Activated naive CD4-positive, alpha-beta T cell treated with anti-CD3 and anti-CD28 coated beads, Interleukin-2, amount 50 U/mL, for 72 hours (primary cell): ENCODE measurements at regions not wholly inside any gene's neighbourhood (a gene's known extent, or its start where the extent isn't known, plus 50 kb on each side); places are given as distances from the start of the nearest gene placed in this dataset.
A peak's percentile ranks its signal among the peaks of the same experiment; 100 is the strongest.
"Not testable (repeated sequence)": the region's sequence is repeated elsewhere in the genome, so short reads cannot be mapped to it uniquely, and the experiment has no call there.

ENCODE experiments used
- ATAC-seq, 2 donors: fragments of 150-1000 bp; cut with Tn5 transposase; 2 replicates each; pipeline ENCODE4 v1.10.0; 2021; ENCODE audit warnings: mild to moderate bottlenecking in 2 of 2, moderate library complexity in 2 of 2
- DNase-seq, 2 donors: peaks; one replicate each; pipeline ENCODE4 v3.0.0; 2021 to 2022; ENCODE audit warnings: low spot score in 2 of 2
- H3K27ac Mint-ChIP-seq, 2 donors: one replicate each; pipeline ENCODE4 v1.8.0; 2022; ENCODE audit warnings: mild to moderate bottlenecking in 2 of 2, mixed read lengths in 2 of 2
- H3K36me3 Mint-ChIP-seq, 2 donors: one replicate each; pipeline ENCODE4 v1.8.0; 2022; ENCODE audit warnings: mixed read lengths in 2 of 2
- H3K9me3 Mint-ChIP-seq, 2 donors: one replicate each; pipeline ENCODE4 v1.8.0; 2022; ENCODE audit warnings: mixed read lengths in 2 of 2

DNA sequence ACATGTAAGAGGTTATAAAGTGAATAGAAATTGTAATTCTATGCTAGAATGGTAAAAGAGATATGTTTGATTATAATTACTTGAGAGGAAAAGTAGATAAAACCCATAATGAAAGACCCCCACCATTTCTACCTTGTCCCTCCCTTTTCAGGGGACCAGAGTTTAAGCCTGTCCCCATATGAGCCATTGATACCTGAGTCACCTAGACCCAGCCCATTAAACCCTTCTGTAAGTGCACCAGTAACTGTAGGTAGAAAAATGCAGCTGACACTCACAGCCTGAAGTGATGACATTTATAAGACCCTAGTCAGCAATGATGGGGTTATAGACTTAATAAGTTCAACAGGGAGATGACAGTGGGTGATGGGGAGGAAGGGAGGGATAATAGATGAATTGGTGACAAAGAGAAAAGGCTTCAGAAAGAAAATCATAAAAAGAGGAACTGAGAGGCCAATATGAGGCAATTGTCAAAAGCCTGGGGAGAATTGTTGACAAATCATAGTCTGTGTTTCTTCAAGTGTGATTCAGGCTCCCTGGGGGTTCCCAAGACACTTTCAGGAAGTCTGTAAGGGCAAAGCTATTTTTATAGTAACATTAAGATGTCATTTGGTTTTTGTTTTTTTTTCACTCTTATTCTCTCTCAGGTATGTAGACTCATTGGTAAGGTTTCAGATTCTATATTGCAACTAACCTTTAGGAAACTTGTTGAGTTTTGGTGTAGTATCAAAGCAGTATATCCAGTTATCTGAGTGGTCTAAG, 544.2 kb downstream of the SATB2 start:
- peak in 1 of 2 donors; percentile 43 for ATAC-seq

DNA sequence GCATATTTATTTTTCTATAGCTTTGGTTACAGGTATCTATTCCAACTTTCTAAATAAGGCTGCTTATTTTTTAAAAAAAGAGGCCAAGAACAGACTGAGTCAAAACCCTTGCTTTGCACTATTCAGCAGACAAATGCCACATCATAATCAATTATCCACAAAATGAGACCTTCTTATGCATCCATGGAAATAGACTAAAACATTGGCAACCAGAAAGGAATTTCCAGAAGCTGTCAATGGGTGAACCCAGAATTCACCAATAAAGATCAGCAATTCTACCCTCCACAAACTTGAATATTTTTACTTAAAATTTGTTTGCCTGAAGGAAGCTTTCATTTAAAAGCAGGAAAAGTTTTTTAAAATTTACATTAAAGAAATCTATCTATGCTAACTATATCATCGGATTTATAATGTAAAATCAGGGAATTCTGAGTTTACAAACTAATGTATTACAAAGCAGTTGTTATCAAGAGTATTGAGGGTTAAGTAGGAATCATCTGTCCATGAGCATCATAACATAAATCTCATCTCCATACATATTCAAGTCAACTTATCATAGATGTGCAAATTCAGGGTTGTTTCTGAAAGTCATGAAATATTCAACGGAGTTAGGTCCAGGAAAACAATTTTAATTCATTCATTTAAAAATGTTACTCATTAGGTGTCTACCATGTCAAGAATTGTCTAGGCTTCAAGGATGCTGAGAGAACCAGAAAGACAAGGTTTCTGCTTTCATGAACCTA, 548.0 kb downstream of the SATB2 start:
- ATAC-seq (no peak), DNase-seq (no peak)
- H3K9me3 Mint-ChIP-seq = no peaks in the 10 kb centered on the region
- H3K27ac Mint-ChIP-seq = no peak overlapping the region
- no peaks in the 10 kb centered on the region for H3K36me3 Mint-ChIP-seq

More for the DNA sequence above, 544.2 kb downstream of the SATB2 start:
- no peak for DNase-seq
- Mint-ChIP-seq H3K9me3 (no peaks in the 10 kb centered on the region), H3K27ac (no peak overlapping the region), H3K36me3 (no peaks in the 10 kb centered on the region)

DNA sequence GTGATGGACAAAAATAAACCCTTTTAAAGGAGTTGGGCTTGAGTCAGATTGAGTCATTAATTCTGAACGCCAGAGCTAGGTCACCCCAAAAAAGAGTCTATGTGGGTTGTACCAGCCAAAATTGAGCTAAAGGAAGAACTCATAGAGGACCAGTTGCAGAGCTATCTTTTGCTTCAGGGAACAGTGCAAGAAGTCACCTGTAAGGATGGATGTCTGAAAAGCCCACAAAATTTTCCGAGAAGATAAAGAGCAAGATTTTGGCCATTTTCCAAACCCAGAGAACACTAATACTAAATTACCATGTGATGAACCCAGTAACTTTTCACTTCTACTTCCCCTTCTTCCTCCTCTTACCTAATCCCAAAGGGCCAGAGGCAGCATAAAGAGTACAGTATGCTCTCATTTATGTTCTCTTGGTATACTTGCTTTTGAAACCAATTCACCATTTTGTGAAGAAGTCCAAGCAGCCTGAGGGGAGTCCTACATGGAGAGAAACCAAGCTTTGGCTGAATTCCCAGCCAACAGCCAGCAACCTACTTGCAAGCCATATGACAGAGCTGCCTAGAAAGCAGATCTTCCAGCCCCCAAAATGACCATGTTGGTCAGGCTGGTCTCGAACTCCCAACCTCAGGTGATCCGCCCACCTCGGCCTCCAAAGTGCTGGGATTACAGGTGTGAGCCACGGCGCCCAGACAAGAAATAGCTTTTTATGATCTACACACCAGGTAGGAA, 551.7 kb downstream of the SATB2 start:
- no peaks in the 10 kb centered on the region for H3K36me3 Mint-ChIP-seq
- H3K9me3 Mint-ChIP-seq = peaks cover 0 to 3% of the 10 kb centered on the region in 2 donors
- H3K27ac Mint-ChIP-seq = no peak overlapping the region
- ATAC-seq = no peak
- no peak for DNase-seq

DNA sequence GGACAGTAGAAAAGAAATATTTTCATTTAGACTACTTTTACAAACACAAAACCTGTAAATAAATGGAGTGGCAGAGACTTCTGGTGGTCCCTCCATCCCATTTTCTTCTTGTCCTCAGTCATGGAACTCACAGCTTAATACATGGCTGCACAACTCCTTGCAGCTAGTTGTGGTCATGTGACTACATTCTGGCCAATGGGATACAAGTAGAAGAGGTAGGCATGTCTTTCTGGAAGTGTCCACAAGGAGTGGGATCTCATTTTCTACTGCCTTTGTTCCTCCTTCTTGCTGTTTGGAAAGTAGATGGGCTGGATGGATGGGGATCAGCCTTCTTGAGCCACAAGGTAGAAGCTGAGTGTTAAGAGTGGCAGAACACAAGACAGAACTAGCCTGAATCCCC, 555.8 kb downstream of the SATB2 start:
- ATAC-seq (no peak), DNase-seq (no peak)
- Mint-ChIP-seq H3K27ac (no peak overlapping the region), H3K36me3 (no peaks in the 10 kb centered on the region), H3K9me3 (peaks cover 5 to 9% of the 10 kb centered on the region in 2 donors)

DNA sequence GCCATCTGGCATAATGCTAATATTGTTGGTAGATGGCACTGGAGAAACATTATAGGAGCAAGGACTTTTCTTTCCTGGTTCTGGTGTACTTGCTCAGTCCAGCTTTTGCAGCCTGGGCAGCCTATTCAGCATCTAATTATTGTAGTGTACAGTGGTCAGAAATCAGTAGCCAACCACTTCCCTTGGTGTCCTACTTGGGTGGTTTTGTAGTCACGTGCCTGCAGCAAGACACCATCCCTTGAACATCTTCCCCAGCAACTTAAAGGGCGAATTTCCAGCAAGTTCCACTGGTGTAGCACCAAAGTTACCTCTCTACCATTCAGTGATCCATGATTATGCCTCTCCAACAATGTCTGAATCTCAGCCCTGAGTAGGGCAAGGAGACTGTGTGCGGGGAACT, 557.6 kb downstream of the SATB2 start:
- peaks cover 5 to 9% of the 10 kb centered on the region in 2 donors for H3K9me3 Mint-ChIP-seq
- H3K36me3 Mint-ChIP-seq = no peaks in the 10 kb centered on the region
- no peak overlapping the region for H3K27ac Mint-ChIP-seq
- ATAC-seq = no peak
- no peak for DNase-seq

DNA sequence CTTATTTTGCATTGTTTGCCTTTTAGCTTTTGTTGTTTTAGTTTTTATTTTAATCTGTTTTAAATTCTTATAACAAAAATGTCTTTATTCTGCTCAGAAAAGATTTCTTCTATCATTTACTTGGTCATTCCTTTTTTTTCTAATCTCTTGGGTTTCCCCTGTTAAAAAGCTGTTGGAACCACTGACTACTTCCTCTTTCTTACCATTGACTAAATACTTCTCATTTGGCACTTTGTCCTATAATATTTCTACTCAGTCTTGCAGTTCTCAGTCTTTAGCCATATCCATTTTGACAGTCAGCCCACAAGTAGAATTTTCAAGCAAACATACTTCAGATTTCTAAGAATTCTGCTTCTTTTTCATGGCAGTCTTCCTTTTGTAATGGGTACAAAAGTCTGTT, 567.2 kb downstream of the SATB2 start:
- DNase-seq = no peak
- ATAC-seq = no peak
- Mint-ChIP-seq H3K36me3 (no peaks in the 10 kb centered on the region), H3K27ac (no peak overlapping the region), H3K9me3 (peaks cover 8 to 10% of the 10 kb centered on the region in 2 donors)

DNA sequence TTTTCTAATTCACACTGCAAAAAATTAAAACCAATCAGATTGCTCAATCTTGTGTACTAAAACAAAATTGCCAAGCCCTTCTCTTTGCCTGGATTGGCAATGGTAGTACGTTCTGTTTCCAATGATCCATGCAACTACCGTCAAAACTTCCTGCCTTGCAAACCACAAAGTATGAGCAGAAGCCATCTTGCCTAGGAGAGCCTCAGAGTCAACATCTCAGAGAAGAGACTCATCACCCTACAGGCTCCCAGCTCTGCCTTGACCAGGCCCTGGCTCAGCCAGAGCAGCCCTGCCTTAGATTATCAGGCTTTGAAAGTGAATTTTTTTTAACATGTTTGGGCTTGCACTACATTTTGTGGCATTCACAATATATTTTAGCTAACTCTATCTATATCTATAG, 574.1 kb downstream of the SATB2 start:
- ATAC-seq = no peak
- no peak for DNase-seq
- Mint-ChIP-seq H3K9me3 (no peaks in the 10 kb centered on the region), H3K27ac (no peak overlapping the region), H3K36me3 (no peaks in the 10 kb centered on the region)

DNA sequence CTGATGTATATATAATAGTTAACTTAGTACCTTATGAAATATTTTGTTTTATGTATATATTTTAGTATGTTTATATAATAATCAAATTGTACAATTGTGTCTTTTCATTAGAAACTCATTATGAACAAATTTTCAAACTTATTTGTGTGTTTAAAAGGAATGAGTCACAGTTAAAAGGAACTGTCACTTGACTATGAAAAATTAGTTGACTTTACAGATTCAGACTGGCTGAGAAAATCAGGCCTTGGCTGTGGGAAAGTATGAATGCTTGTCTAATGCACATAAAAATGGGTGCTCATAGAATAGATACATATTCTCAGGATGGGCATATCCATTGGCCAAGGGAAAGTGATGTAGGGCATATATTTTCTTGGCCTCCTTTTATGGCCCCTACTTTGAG, 576.8 kb downstream of the SATB2 start:
- no peaks in the 10 kb centered on the region for H3K36me3 Mint-ChIP-seq
- DNase-seq (no peak), ATAC-seq (no peak)
- no peaks in the 10 kb centered on the region for H3K9me3 Mint-ChIP-seq
- H3K27ac Mint-ChIP-seq = no peak overlapping the region

DNA sequence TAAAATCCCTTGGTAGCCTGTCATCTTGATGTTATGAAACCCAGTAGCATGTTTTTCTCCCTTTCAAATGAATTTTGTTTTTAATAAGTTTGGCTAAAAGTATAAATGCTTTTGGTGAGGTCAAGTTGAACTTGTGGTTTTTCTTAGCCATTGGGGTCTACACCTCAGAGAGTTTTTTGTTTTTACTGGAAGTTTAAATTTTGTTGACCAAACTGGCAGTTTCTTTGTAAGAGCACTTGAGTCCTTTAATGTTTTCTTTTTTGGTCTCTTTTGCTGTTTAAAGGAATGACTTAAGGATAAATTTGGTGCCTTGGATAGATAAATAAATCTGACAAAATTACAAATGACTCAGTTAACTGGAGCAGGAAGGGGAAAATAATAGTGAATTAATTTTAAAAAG, 577.3 kb downstream of the SATB2 start:
- Mint-ChIP-seq H3K27ac (no peak overlapping the region), H3K36me3 (no peaks in the 10 kb centered on the region), H3K9me3 (peaks cover 0 to 3% of the 10 kb centered on the region in 2 donors)
- no peak for DNase-seq
- no peak for ATAC-seq

DNA sequence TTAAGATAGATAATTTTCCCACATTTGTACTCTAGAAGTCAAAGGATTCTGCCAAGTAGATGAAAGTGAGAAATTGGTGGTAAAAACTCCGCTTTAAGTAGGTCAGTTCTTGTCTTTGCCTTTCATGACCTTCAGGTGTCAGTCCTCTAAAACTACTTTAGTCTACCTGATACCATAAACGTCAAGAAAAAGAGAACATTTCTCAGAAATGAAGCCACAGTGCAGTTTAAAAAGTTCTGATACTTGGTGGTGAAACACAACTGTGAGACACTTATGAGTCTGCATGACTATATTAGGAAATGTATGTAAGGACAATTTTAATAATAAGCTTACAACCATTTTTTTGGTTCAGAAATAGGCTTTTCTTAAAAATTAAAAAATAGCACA, 583.3 kb downstream of the SATB2 start:
- no peaks in the 10 kb centered on the region for H3K36me3 Mint-ChIP-seq
- DNase-seq = no peak
- no peak overlapping the region for H3K27ac Mint-ChIP-seq
- peaks cover 5 to 11% of the 10 kb centered on the region in 2 donors for H3K9me3 Mint-ChIP-seq
- ATAC-seq = no peak

DNA sequence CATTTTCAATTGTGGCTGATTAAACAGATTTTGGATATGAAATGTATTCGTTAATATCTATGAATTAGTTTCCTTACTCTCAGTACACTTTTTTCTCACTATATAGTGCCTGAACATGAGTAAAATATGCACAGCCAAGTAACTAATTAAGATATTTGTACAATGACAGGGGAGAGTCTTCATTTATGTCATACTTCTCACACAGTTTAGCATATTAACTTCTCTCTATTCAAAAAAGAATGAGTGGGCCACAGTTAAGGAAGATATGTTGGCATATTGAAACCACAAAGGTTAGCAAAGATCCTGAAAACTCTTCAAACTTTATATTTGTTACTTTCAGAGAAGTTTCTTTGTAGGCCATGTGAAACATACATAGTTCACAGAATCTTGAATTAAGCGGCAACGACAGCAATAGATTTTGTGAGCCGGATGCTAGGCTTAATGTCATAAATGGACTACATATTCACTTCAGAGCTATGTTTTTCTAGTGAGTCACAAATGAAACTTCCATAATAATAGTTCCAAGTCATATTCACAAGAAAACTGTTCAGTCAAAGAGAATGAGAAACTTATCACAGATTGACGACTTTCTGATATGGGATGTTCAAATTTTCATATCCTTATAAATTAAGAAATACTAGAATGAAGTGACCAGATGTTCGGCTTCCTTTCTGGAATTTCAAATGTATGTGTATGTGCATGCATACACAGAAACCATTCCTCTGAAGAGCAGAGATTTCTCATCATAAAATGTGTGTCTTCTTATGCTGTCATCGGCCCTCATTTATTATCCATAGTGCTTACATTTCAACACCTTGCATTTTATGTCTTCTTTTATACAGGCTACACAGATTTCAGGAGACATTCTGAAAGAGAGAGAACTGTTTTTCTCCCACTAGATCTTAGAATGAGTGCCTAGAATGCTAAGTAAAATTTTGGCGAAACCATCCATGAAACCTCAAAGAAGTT, 584.0 kb downstream of the SATB2 start:
- Mint-ChIP-seq H3K27ac (no peak overlapping the region), H3K36me3 (no peaks in the 10 kb centered on the region), H3K9me3 (peaks cover 5 to 12% of the 10 kb centered on the region in 2 donors)
- DNase-seq (no peak), ATAC-seq (no peak)

DNA sequence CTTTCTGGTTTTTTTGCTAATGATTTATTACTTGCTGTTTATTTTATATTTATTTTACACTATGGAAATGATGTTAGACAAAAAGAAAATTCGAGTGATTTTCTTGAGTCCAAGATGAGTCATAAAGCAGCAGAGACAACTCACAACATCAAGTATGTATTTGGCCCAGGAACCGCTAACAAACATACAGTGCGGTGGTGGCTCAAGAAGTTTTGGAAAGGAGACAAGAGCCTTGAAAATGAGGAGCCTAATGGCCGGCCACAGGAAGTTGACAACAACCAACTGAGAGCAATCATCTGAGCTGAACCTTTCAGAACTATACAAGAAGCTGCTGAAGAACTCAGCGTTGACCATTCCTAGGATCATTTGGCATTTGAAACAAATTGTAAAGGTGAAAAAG, 594.1 kb downstream of the SATB2 start:
- H3K9me3 Mint-ChIP-seq = peaks cover 10 to 15% of the 10 kb centered on the region in 2 donors
- DNase-seq (no peak), ATAC-seq (no peak)
- H3K36me3 Mint-ChIP-seq = no peaks in the 10 kb centered on the region
- H3K27ac Mint-ChIP-seq = no peak overlapping the region

DNA sequence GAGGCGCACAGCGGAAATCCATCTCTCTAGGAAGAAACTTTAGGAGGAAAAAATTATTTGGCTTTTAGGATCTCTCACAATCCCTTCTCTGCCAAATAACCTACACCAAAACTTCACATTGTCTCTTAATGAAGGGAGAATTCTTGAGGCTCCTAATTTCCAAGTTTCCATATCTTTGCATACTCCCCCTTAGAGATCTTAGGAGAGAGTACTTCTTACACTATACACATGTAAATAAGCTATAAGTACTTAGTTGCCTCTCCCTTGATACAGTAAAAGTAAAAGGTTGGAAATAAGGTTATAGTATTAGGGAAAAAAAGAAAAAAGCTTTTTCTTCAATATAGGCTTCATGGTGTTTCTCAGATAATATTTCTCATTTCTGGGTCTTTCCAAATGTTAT, 596.7 kb downstream of the SATB2 start:
- ATAC-seq (no peak), DNase-seq (no peak)
- Mint-ChIP-seq H3K9me3 (peaks cover 13 to 15% of the 10 kb centered on the region in 2 donors), H3K36me3 (no peaks in the 10 kb centered on the region), H3K27ac (no peak overlapping the region)

DNA sequence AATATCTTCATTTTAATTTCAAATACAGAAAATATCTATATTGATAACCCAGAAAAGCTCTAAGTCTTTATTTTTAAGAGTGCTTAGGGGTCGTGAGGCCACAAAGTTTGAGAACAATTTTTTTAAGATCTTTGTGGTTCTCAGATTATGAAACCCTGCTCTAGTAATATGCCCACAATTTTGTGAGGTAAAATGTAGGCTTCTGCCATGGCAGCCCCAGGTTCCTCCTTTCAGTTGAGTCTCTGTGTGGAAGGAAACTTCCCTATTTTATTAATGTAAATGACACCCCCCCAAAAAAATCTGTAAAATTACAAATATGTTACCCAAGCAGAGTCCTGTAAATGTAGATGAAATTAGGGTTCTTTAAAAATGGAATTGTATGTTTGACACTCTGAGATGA, 600.5 kb downstream of the SATB2 start:
- no peaks in the 10 kb centered on the region for H3K36me3 Mint-ChIP-seq
- ATAC-seq = no peak
- peaks cover 9 to 17% of the 10 kb centered on the region in 2 donors for H3K9me3 Mint-ChIP-seq
- H3K27ac Mint-ChIP-seq = no peak overlapping the region
- DNase-seq = no peak

DNA sequence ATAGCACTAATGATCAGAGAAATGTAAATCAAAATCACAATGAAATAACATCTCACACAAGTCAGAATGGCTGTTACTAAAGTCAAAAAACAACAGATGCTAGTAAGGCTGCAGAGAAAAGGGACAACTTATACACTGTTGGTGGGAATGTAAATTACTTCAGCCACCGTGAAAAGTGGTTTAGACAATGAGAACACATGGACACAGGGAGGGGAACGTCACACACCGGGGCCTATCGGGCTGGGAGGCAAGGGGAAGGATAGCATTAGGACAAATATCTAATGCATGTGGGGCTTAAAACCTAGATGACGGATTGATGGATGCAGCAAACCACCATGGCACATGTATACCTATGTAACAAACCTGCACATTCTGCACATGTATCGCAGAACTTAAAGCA, 602.0 kb downstream of the SATB2 start:
- not testable (repeated sequence) for H3K36me3 Mint-ChIP-seq, ATAC-seq, H3K27ac Mint-ChIP-seq, DNase-seq
- peaks cover 4 to 17% of the 10 kb centered on the region in 2 donors for H3K9me3 Mint-ChIP-seq

DNA sequence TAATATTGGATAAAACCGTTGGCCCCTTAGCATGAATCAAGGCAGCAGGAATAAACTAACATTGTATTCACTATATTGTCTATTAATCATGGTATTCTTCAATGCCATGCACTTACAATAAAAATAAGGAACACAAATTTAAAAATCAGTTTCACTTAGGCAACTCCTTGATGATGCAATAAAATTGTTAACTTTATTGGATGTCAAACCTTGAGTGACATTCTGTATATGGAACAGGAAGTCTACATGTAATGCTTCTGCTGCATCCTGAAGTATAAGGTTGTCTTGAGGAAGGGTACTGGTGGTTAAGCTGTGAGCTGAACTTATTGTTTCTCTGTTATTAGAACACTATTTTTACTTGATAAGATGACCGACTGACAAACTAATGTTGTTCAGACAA, 605.5 kb downstream of the SATB2 start:
- H3K36me3 Mint-ChIP-seq = no peaks in the 10 kb centered on the region
- no peak overlapping the region for H3K27ac Mint-ChIP-seq
- H3K9me3 Mint-ChIP-seq = peaks cover 0 to 7% of the 10 kb centered on the region in 2 donors
- ATAC-seq (no peak), DNase-seq (no peak)
